Mesenchymal stem cell (in vitro differentiated cells and primary cell): ENCODE measurements at regions not wholly inside any gene's neighbourhood (a gene's known extent, or its start where the extent isn't known, plus 50 kb on each side); places are given as distances from the start of the nearest gene placed in this dataset.

Experiments used
- DNase-seq: peaks from one replicate; pipeline ENCODE4 v3.0.0-alpha.2; 2013
- H2AFZ ChIP-seq: one replicate; pipeline ENCODE4 v1.6.1; 2013; ENCODE audit warnings: low read depth, mild to moderate bottlenecking, control low read depth, inconsistent platforms, low read length, moderate library complexity
- H2AK5ac ChIP-seq: 2 replicates; pipeline ENCODE4 v1.6.1; 2013; ENCODE audit warnings: low read length, moderate library complexity, mild to moderate bottlenecking, inconsistent platforms; ENCODE audit not compliant: severe bottlenecking
- H2BK120ac ChIP-seq: one replicate; pipeline ENCODE4 v1.6.1; 2013; ENCODE audit warnings: low read depth, mild to moderate bottlenecking, inconsistent platforms, low read length, moderate library complexity
- H2BK12ac ChIP-seq, 2 experiments: one replicate each; pipeline ENCODE4 v1.6.1; 2013; ENCODE audit warnings: inconsistent platforms in 2 of 2, low read length in 2 of 2, mild to moderate bottlenecking in 2 of 2, moderate library complexity in 2 of 2, control low read depth in 1 of 2
- H2BK15ac ChIP-seq: one replicate; pipeline ENCODE4 v1.6.1; 2013; ENCODE audit warnings: mild to moderate bottlenecking, low read depth, inconsistent platforms; ENCODE audit not compliant: poor library complexity, severe bottlenecking
- H2BK5ac ChIP-seq: 2 replicates; pipeline ENCODE4 v1.6.1; 2013; ENCODE audit warnings: low read depth, mild to moderate bottlenecking, low read length, control low read depth, inconsistent platforms; ENCODE audit not compliant: poor library complexity, severe bottlenecking
- H3K14ac ChIP-seq, 2 experiments: one replicate each; pipeline ENCODE4 v1.6.1; 2013; ENCODE audit warnings: inconsistent platforms in 2 of 2, low read length in 2 of 2, control low read depth in 1 of 2, mild to moderate bottlenecking in 1 of 2, moderate library complexity in 1 of 2
- H3K18ac ChIP-seq, 2 experiments: one replicate each; pipeline ENCODE4 v1.6.1; 2013; ENCODE audit warnings: inconsistent platforms in 2 of 2, low read length in 2 of 2, control low read depth in 1 of 2, low read depth in 1 of 2, mild to moderate bottlenecking in 1 of 2
- H3K23ac ChIP-seq, 2 experiments: one replicate each; pipeline ENCODE4 v1.6.1; 2013; ENCODE audit warnings: inconsistent platforms in 2 of 2, low read length in 2 of 2, mild to moderate bottlenecking in 2 of 2, moderate library complexity in 2 of 2, control low read depth in 1 of 2
- H3K27ac ChIP-seq: 2 replicates; pipeline ENCODE4 v1.5.1; 2013; ENCODE audit warnings: mild to moderate bottlenecking, moderate library complexity, low read length, control low read depth, inconsistent platforms; ENCODE audit not compliant: poor library complexity, severe bottlenecking
- H3K27me3 ChIP-seq, 2 experiments: 2 replicates each; pipeline versions ENCODE4 v1.6.1 to v1.7.0; 2013; ENCODE audit warnings: low read length in 2 of 2, mild to moderate bottlenecking in 2 of 2, moderate library complexity in 2 of 2, control low read depth in 1 of 2, inconsistent platforms in 1 of 2; ENCODE audit not compliant: control insufficient read depth in 1 of 2, insufficient read depth in 1 of 2
- H3K36me3 ChIP-seq, 2 experiments: 2 replicates each; pipeline versions ENCODE4 v1.6.1 to v1.7.0; 2013; ENCODE audit warnings: low read length in 2 of 2, control low read depth in 1 of 2, inconsistent platforms in 1 of 2, low read depth in 1 of 2, mild to moderate bottlenecking in 1 of 2; ENCODE audit not compliant: insufficient read depth in 2 of 2, control insufficient read depth in 1 of 2
- H3K4ac ChIP-seq, 2 experiments: one replicate each; pipeline ENCODE4 v1.6.1; 2013; ENCODE audit warnings: inconsistent platforms in 2 of 2, low read length in 2 of 2, mild to moderate bottlenecking in 2 of 2, moderate library complexity in 2 of 2, control low read depth in 1 of 2, low read depth in 1 of 2
- H3K4me1 ChIP-seq: 2 replicates; pipeline ENCODE4 v1.6.1; 2013; ENCODE audit warnings: low read depth, low read length, control low read depth; ENCODE audit not compliant: control insufficient read depth, insufficient read depth
- H3K4me2 ChIP-seq: 2 replicates; pipeline ENCODE4 v1.6.1; 2013; ENCODE audit warnings: low read length, mild to moderate bottlenecking, inconsistent platforms; ENCODE audit not compliant: poor library complexity, severe bottlenecking
- H3K4me3 ChIP-seq, 2 experiments: 2 replicates each; pipeline versions ENCODE4 v1.5.1 to v1.7.0; 2013; ENCODE audit warnings: low read length in 2 of 2, mild to moderate bottlenecking in 2 of 2, control low read depth in 1 of 2, low read depth in 1 of 2; ENCODE audit not compliant: insufficient read depth in 1 of 2
- H3K79me1 ChIP-seq: replicated peaks from 2 replicates; pipeline ENCODE4 v1.6.1; 2013; ENCODE audit warnings: mild to moderate bottlenecking, control low read depth, low read length, inconsistent platforms; ENCODE audit not compliant: poor library complexity, severe bottlenecking
- H3K9ac ChIP-seq: 2 replicates; pipeline ENCODE4 v1.7.0; 2013; ENCODE audit warnings: mild to moderate bottlenecking, low read length, moderate library complexity
- H3K9me3 ChIP-seq: 2 replicates; pipeline ENCODE4 v1.7.0; 2013; ENCODE audit warnings: mild to moderate bottlenecking, low read length; ENCODE audit not compliant: control insufficient read depth
- H4K8ac ChIP-seq: one replicate; pipeline ENCODE4 v1.6.1; 2013; ENCODE audit warnings: inconsistent platforms, mild to moderate bottlenecking, low read length, moderate library complexity
- H4K91ac ChIP-seq: one replicate; pipeline ENCODE4 v1.6.1; 2013; ENCODE audit warnings: mild to moderate bottlenecking, low read length, inconsistent platforms
- WGBS: methylation state at CpG from one replicate; pipeline ENCODE4 v1.1.7; 2013; ENCODE audit warnings: mixed read lengths; 5-methylcytosine and 5-hydroxymethylcytosine counted together

GRCh38 chr1:5502311-5503194 is 489.7 kb downstream of the NPHP4 start:
- Histone ChIP-seq H3K23ac (no peak overlapping the region), H3K4me3 (no peak overlapping the region), H3K14ac (no peak overlapping the region), H2BK12ac (no peak overlapping the region), H2BK120ac (no peak overlapping the region), H3K4ac (no peak overlapping the region), H3K4me2 (no peak overlapping the region), H3K27ac (no peak overlapping the region), H2BK15ac (no peak overlapping the region), H3K36me3 (peaks cover 0 to 3% of the 10 kb centered on the region in 2 experiments), H3K9ac (no peak overlapping the region), H2BK5ac (no peak overlapping the region), H3K4me1 (no peaks in the 10 kb centered on the region), H3K27me3 (peaks cover 0 to 19% of the 10 kb centered on the region in 2 experiments), H3K18ac (no peak overlapping the region), H3K79me1 (no peaks in the 10 kb centered on the region), H2AK5ac (no peak overlapping the region), H4K8ac (no peak overlapping the region), H3K9me3 (no peaks in the 10 kb centered on the region), H2AFZ (no peak overlapping the region), H4K91ac (no peak overlapping the region)
- DNase-seq: no peak
- WGBS: 79% methylated on average over 18 of the region's 18 CpGs

GRCh38 chr1:5501206-5501930 is 490.9 kb downstream of the NPHP4 start:
- no peak overlapping the region for H2BK12ac ChIP-seq
- no peak overlapping the region for H2BK15ac ChIP-seq
- peaks cover 0 to 3% of the 10 kb centered on the region in 2 experiments for H3K36me3 ChIP-seq
- no peak for DNase-seq
- H3K4ac ChIP-seq: no peak overlapping the region
- H3K9me3 ChIP-seq: no peaks in the 10 kb centered on the region
- H2AK5ac ChIP-seq: no peak overlapping the region
- no peak overlapping the region for H3K23ac ChIP-seq
- no peak overlapping the region for H4K91ac ChIP-seq
- H3K9ac ChIP-seq: no peak overlapping the region
- no peak overlapping the region for H2BK120ac ChIP-seq
- H3K14ac ChIP-seq: no peak overlapping the region
- no peaks in the 10 kb centered on the region for H3K79me1 ChIP-seq
- no peak overlapping the region for H3K27ac ChIP-seq
- H3K4me1 ChIP-seq: no peaks in the 10 kb centered on the region
- no peak overlapping the region for H4K8ac ChIP-seq
- no peak overlapping the region for H3K4me3 ChIP-seq
- H3K27me3 ChIP-seq: peaks cover 0 to 13% of the 10 kb centered on the region in 2 experiments
- no peak overlapping the region for H2BK5ac ChIP-seq
- no peak overlapping the region for H3K4me2 ChIP-seq
- 89% methylated on average over 18 of the region's 18 CpGs for WGBS
- no peak overlapping the region for H2AFZ ChIP-seq
- H3K18ac ChIP-seq: no peak overlapping the region

GRCh38 chr1:5500541-5500940 is 491.7 kb downstream of the NPHP4 start:
- Histone ChIP-seq H4K8ac (no peak overlapping the region), H2BK120ac (no peak overlapping the region), H3K18ac (no peak overlapping the region), H2BK15ac (no peak overlapping the region), H2AK5ac (no peak overlapping the region), H2AFZ (no peak overlapping the region), H2BK12ac (no peak overlapping the region), H3K27ac (no peak overlapping the region), H3K36me3 (peaks cover 0 to 3% of the 10 kb centered on the region in 2 experiments), H4K91ac (no peak overlapping the region), H3K27me3 (peaks cover 0 to 13% of the 10 kb centered on the region in 2 experiments), H3K4me3 (no peak overlapping the region), H3K4ac (no peak overlapping the region), H3K79me1 (no peaks in the 10 kb centered on the region), H2BK5ac (no peak overlapping the region), H3K14ac (no peak overlapping the region), H3K23ac (no peak overlapping the region), H3K4me2 (no peak overlapping the region), H3K4me1 (no peaks in the 10 kb centered on the region), H3K9ac (no peak overlapping the region), H3K9me3 (no peaks in the 10 kb centered on the region)
- DNase-seq: no peak
- 94% methylated on average over 20 of the region's 20 CpGs for WGBS

- no peak overlapping the region for H3K23ac ChIP-seq
- H3K4me3 ChIP-seq: no peak overlapping the region
- H4K8ac ChIP-seq: no peak overlapping the region
- H2BK12ac ChIP-seq: no peak overlapping the region
- H3K27me3 ChIP-seq: peaks cover 0 to 15% of the 10 kb centered on the region in 2 experiments
- WGBS: 80% methylated on average over 6 of the region's 6 CpGs
- no peak overlapping the region for H3K4ac ChIP-seq
- H3K27ac ChIP-seq: no peak overlapping the region
- H3K79me1 ChIP-seq: no peaks in the 10 kb centered on the region
- H2BK5ac ChIP-seq: no peak overlapping the region
- H2AFZ ChIP-seq: no peak overlapping the region
- H4K91ac ChIP-seq: no peak overlapping the region
- H2AK5ac ChIP-seq: no peak overlapping the region
- no peak overlapping the region for H3K9ac ChIP-seq
- no peak for DNase-seq
- H3K9me3 ChIP-seq: no peaks in the 10 kb centered on the region
- no peak overlapping the region for H3K14ac ChIP-seq
- H3K36me3 ChIP-seq: peaks cover 0 to 3% of the 10 kb centered on the region in 2 experiments
- no peak overlapping the region for H2BK120ac ChIP-seq
- H3K4me1 ChIP-seq: no peaks in the 10 kb centered on the region
- H3K4me2 ChIP-seq: no peak overlapping the region
- H2BK15ac ChIP-seq: no peak overlapping the region
- no peak overlapping the region for H3K18ac ChIP-seq
Measured at GRCh38 chr1:5497503-5497902, 494.7 kb downstream of the NPHP4 start.
